ENCODE measurements at regions not wholly inside any gene's neighbourhood (a gene's known extent, or its start where the extent isn't known, plus 50 kb on each side); places are given as distances from the start of the nearest gene placed in this dataset.

- Histone ChIP-seq H3K4me3 (replicated peaks in 1 of 2; ENCODE audit: low read depth in 1 of 2, low read length in 2 of 2) (no peak overlapping the region), H4K20me1 (ENCODE audit: insufficient read depth) (no peaks in the 10 kb centered on the region), H2AFZ (ENCODE audit: low read depth, low read length, poor library complexity, severe bottlenecking) (no peak overlapping the region), H3K36me3 (ENCODE audit: control insufficient read depth in 1 of 2, insufficient read depth in 2 of 2, low read length in 2 of 2) (no peaks in the 10 kb centered on the region), H3K9me2 (ENCODE audit: insufficient read depth) (no peaks in the 10 kb centered on the region), H3K4me2 (ENCODE audit: low read length) (no peak overlapping the region), H3K9me3 (ENCODE audit: control insufficient read depth in 1 of 2, insufficient read depth in 1 of 2, low read depth in 1 of 2, low read length in 2 of 2) (no peaks in the 10 kb centered on the region), H3K4me1 (ENCODE audit: control insufficient read depth in 1 of 2, insufficient read depth in 2 of 2, low read length in 2 of 2) (no peaks in the 10 kb centered on the region), H3K27me3 (ENCODE audit: insufficient read depth, low read length) (no peaks in the 10 kb centered on the region), H3K79me2 (ENCODE audit: insufficient read depth, low read length) (no peaks in the 10 kb centered on the region), H3K27ac (ENCODE audit: low read depth, low read length) (no peak overlapping the region), H3K9ac (ENCODE audit: low read length) (no peak overlapping the region)
- DNase-seq (ENCODE audit: low read depth, low spot score) (no peak), ATAC-seq (no peak)
- CTCF ChIA-PET, result no interaction called here
- intact Hi-C loops (cut with micrococcal nuclease), result no loop called here
- no TSS peak for BruUV-seq (replicated peaks)
- TF ChIP-seq REST (IDR thresholded peaks at IDR 0.05; ENCODE audit: low read depth) (no peak), MAX (IDR thresholded peaks at IDR 0.05) (no peak), ZBTB33 (IDR thresholded peaks at IDR 0.05; ENCODE audit: extremely low read depth, insufficient replicate concordance, low read length) (no peak), YY1 (IDR thresholded peaks at IDR 0.05; ENCODE audit: extremely low read depth, insufficient replicate concordance, low read depth, low read length) (no peak), EGR1 (IDR thresholded peaks at IDR 0.05; ENCODE audit: low read depth) (no peak), POLR2AphosphoS5 (IDR thresholded peaks at IDR 0.05; ENCODE audit: low read depth, low read length) (no peak)
- RAD21 ChIA-PET (ENCODE audit: low non-redundant PET in 1 of 2, low total read pairs in 2 of 2, uncharacterized antibody in 2 of 2, unreplicated experiment in 2 of 2), result no interaction called here
- POLR2A ChIA-PET, result no interaction called here
These were observed 1374.8 kb downstream of the PCDH9 start for GRCh38 chr13:65855242-65855805.

Measured in HCT116 (cell line).